Brain microvascular endothelial cell (primary cell): ENCODE measurements at regions not wholly inside any gene's neighbourhood (a gene's known extent, or its start where the extent isn't known, plus 50 kb on each side); places are given as distances from the start of the nearest gene placed in this dataset.

Experiments
- DNase-seq: peaks from one replicate; pipeline ENCODE4 v3.0.0-alpha.2; 2020
- H3K27ac ChIP-seq: fragments of 250-450 bp; sonication (Bioruptor Pico); 2 replicates; pipeline ENCODE4 v1.5.1; 2020; ENCODE audit warnings: mild to moderate bottlenecking, moderate library complexity
- H3K27me3 ChIP-seq: fragments of 250-450 bp; sonication (Bioruptor Pico); replicated peaks from 2 replicates; pipeline ENCODE4 v1.5.1; 2020; ENCODE audit warnings: mild to moderate bottlenecking
- H3K36me3 ChIP-seq: fragments of 250-450 bp; sonication (Bioruptor Pico); replicated peaks from 2 replicates; pipeline ENCODE4 v1.5.1; 2020; ENCODE audit warnings: mild to moderate bottlenecking
- H3K4me3 ChIP-seq: 2 replicates; pipeline ENCODE4 v1.5.1; 2011; ENCODE audit warnings: low read depth, mild to moderate bottlenecking, control low read depth, low read length, moderate library complexity
- CTCF ChIP-seq: IDR thresholded peaks from 2 replicates; pipeline ENCODE4 v1.5.1; 2011; ENCODE audit warnings: low read depth, mild to moderate bottlenecking, moderate library complexity, low read length, control low read depth, inconsistent platforms; ENCODE audit errors: missing control alignments
- in situ Hi-C: cut with HindIII; loops from 2 replicates; pipeline ENCODE4 v1.10.0; 2017; ENCODE audit warnings: low sequenced_read_pairs, low pct_ligation_motif_present

DNA sequence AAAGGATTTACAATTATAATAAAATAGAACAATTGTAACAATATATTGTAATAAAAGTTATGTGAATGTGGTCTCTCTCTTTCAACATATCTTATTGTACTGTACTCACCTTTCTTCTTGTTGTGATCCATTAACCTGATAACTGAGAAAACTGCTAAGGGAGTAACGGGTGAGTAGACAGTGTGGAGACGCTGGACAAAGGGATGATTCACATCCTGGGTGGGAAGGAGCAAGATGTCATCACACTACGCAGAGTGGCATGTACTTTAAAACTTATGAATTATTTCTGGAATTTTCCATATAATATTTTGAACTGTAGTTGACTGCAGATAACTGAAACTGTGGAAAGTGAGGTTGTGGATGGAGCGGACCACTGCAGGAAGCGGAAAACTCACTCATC lies 91.2 kb upstream of the PLPP4 start:
- H3K36me3 ChIP-seq = no peaks in the 10 kb centered on the region
- H3K27ac ChIP-seq = no peak overlapping the region
- H3K27me3 ChIP-seq = no peaks in the 10 kb centered on the region
- in situ Hi-C loops = no loop called here
- no peak overlapping the region for H3K4me3 ChIP-seq
- TF ChIP-seq CTCF = no peak
- DNase-seq = peak; percentile 15

DNA sequence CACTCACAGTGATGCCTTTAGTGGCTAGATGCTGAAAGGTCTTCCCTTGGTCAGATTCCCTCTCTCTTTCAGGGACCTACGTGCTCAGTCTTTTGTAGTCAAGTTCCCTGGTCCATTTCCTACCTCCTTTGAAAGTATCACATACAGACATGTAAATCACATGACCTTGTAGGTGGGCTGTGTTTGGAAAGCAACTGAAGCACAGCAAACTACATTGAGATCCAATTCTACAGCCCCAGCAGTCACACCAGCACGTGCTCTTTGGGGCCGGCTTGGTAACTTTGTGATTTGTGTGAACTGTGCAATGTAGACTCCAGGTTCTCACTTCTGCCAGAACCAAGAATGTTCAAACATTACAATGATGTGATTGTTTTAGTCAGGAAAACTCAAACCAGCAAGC lies 89.7 kb upstream of the PLPP4 start:
- Histone ChIP-seq H3K27me3 (no peaks in the 10 kb centered on the region), H3K27ac (no peak overlapping the region), H3K4me3 (no peak overlapping the region), H3K36me3 (no peaks in the 10 kb centered on the region)
- in situ Hi-C loops = no loop called here
- no peak for TF ChIP-seq CTCF
- DNase-seq = no peak

GRCh38 chr10:120368338-120368737 lies 88.7 kb upstream of the PLPP4 start:
- in situ Hi-C loops = no loop called here
- H3K27ac ChIP-seq = no peak overlapping the region
- H3K27me3 ChIP-seq = no peaks in the 10 kb centered on the region
- no peaks in the 10 kb centered on the region for H3K36me3 ChIP-seq
- no peak for TF ChIP-seq CTCF
- DNase-seq = no peak
- no peak overlapping the region for H3K4me3 ChIP-seq

- in situ Hi-C loops = no loop called here
- no peak for DNase-seq
- H3K36me3 ChIP-seq = no peaks in the 10 kb centered on the region
- no peak for TF ChIP-seq CTCF
- no peak overlapping the region for H3K27ac ChIP-seq
- H3K27me3 ChIP-seq = no peaks in the 10 kb centered on the region
- no peak overlapping the region for H3K4me3 ChIP-seq
Observed at GRCh38 chr10:120368927-120369326, 88.1 kb upstream of the PLPP4 start.

- no peak for TF ChIP-seq CTCF
- Histone ChIP-seq H3K27me3 (no peaks in the 10 kb centered on the region), H3K27ac (no peak overlapping the region), H3K36me3 (no peaks in the 10 kb centered on the region), H3K4me3 (no peak overlapping the region)
- DNase-seq = peak; percentile 6
- in situ Hi-C loops = no loop called here
Observed at GRCh38 chr10:120369856-120370276, 87.2 kb upstream of the PLPP4 start.

- no peak for DNase-seq
- TF ChIP-seq CTCF = no peak
- Histone ChIP-seq H3K36me3 (no peaks in the 10 kb centered on the region), H3K4me3 (no peak overlapping the region), H3K27ac (no peak overlapping the region), H3K27me3 (no peaks in the 10 kb centered on the region)
- in situ Hi-C loops = no loop called here
Observed at GRCh38 chr10:120371856-120372255, 85.2 kb upstream of the PLPP4 start.
